Heart left ventricle (tissue), 16 donors: ENCODE measurements at regions not wholly inside any gene's neighbourhood (a gene's known extent, or its start where the extent isn't known, plus 50 kb on each side); places are given as distances from the start of the nearest gene placed in this dataset.

ENCODE experiments used
- ATAC-seq, 4 donors: fragments of 200-7000 bp; cut with Tn5 transposase; one replicate each; pipeline ENCODE4 v1.9.1; 2020 to 2022; ENCODE audit warnings: moderate library complexity in 4 of 4, mild to moderate bottlenecking in 3 of 4, moderate number of reproducible peaks in 1 of 4
- DNase-seq, 5 donors: peaks; one replicate each; pipeline ENCODE4 v3.0.0-alpha.2; 2020
- H3K27ac ChIP-seq, 12 donors: fragments of 200-600 bp; sonication (generic) in 4 of 12; one replicate each; pipeline versions ENCODE4 v1.5.0 to v1.8.0; 2016 to 2022; ENCODE audit warnings: mild to moderate bottlenecking in 2 of 12
- H3K27me3 ChIP-seq, 9 donors: fragments of 200-600 bp; sonication (generic) in 2 of 9; one replicate each; pipeline versions ENCODE4 v1.5.1 to v1.8.0; 2016 to 2022; ENCODE audit warnings: mild to moderate bottlenecking in 3 of 9
- H3K36me3 ChIP-seq, 9 donors: fragments of 200-600 bp; sonication (generic) in 2 of 9; one replicate each; pipeline versions ENCODE4 v1.5.0 to v1.8.0; 2018 to 2022; ENCODE audit warnings: mild to moderate bottlenecking in 2 of 9
- H3K4me1 ChIP-seq, 12 donors: fragments of 200-600 bp; sonication (generic) in 4 of 12; one replicate each; pipeline versions ENCODE4 v1.5.0 to v1.8.0; 2016 to 2022; ENCODE audit warnings: mild to moderate bottlenecking in 3 of 12
- H3K4me3 ChIP-seq, 12 donors: fragments of 200-600 bp; sonication (generic) in 4 of 12; one replicate each; pipeline versions ENCODE4 v1.5.0 to v1.8.0; 2017 to 2022; ENCODE audit warnings: mild to moderate bottlenecking in 9 of 12, moderate library complexity in 4 of 12
- H3K9me3 ChIP-seq, 12 donors: fragments of 200-600 bp; sonication (generic) in 4 of 12; one replicate each; pipeline versions ENCODE4 v1.5.0 to v1.8.0; 2016 to 2022; ENCODE audit warnings: mild to moderate bottlenecking in 1 of 12
- POLR2A ChIP-seq, 2 donors: fragments of 450-650 bp; IDR thresholded peaks; one replicate each; pipeline ENCODE4 v1.6.1; 2017; ENCODE audit warnings: antibody characterized with exemption in 2 of 2, mild to moderate bottlenecking in 2 of 2, moderate library complexity in 2 of 2
- WGBS, 4 donors: extraction: QIAGEN DNeasy Blood & Tissue Kit in 2 of 4; methylation state at CpG; one replicate each; pipeline versions ENCODE4 v1.1.5 to v1.1.7; 2013 to 2018; 5-methylcytosine and 5-hydroxymethylcytosine counted together
- intact Hi-C, 10 donors: fragments of 100-400 bp; cut with DNase I; formaldehyde crosslinking; loops; one replicate each; pipeline versions ENCODE4 v1.11.1 to v1.14.2; 2022
- TF ChIP-seq, protein P1 (sequence below), 12 donors: fragments of 200-600 bp; sonication (generic) in 4 of 12; IDR thresholded peaks; one replicate each; pipeline versions ENCODE4 v1.5.0 to v1.8.0; 2018 to 2022; ENCODE audit warnings: antibody characterized with exemption in 12 of 12, mild to moderate bottlenecking in 5 of 12
- donor health status: ischemic (EF 13 %, LVEDD 7.1; RV severe dilation, severe dysfunction).
- donor health status: healthy with polysubstance abuse.
- donor health status: DM: no; HTN: yes; CAD: no.
- donor health status: DM: no; HTN: no; CAD: no.
- donor health status: ischemic (EF 25% LVEDD 6.9; RV normal size, moderate dysfunction).
- donor health status: ischemic (EF 25% LVEDD 5.7; RV mildly dilated, moderate dysfunction).
- donor health status: healthy.
- donor health status: DM: yes; HTN: yes; CAD: no.
- donor health status: ischemic (EF 35%, LVEDD 5.7; RV mildly dilated, moderate dysfunction).
- donor health status: nonischemic (EF 11% LVEDD 7.7; RV severe dilation, severe dysfunction).
- donor health status: DM: yes; HTN: yes; CAD: no.
- donor health status: PGD.
- donor health status: ischemic (EF 29% LVEDD 5.4; RV normal size, mild dysfunction).
- donor health status: nonischemic (EF 23%, LVEDD 6.1; RV moderate dilation, normal function).

DNA sequence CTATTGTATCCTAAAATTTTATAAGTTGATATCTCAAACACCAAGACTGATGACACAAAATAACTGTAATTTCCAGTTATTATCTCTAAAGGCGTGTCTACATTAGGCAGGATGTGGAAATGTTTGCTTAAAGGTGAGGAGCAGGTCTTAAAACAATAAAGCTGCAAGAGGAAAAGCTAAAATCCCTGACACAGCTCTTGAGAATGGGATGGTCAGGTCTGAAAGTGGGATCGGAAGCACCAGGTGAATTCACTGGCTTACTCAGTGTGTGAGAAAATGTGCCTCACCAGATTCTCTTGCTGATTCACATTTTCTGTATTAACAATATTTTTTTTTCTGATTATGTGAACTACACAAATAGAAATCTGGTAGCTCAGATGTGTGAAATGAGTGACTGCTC, 421.9 kb upstream of the ADAMTS5 start:
- Histone ChIP-seq H3K36me3 (no peaks in the 10 kb centered on the region), H3K9me3 (peaks cover 0 to 20% (median 0%) of the 10 kb centered on the region in 12 donors), H3K4me1 (peaks cover 0 to 4% (median 0%) of the 10 kb centered on the region in 12 donors), H3K27ac (peak overlapping the region in 3 of 12 donors; percentile 7 to 39 (median 23)), H3K4me3 (no peak overlapping the region), H3K27me3 (no peaks in the 10 kb centered on the region)
- DNase-seq (no peak), ATAC-seq (peak in 3 of 4 donors; percentile 26 to 76 (median 33))
- no peak for TF ChIP-seq POLR2A (IDR thresholded peaks at IDR 0.05)
- TF ChIP-seq, protein P1, sequence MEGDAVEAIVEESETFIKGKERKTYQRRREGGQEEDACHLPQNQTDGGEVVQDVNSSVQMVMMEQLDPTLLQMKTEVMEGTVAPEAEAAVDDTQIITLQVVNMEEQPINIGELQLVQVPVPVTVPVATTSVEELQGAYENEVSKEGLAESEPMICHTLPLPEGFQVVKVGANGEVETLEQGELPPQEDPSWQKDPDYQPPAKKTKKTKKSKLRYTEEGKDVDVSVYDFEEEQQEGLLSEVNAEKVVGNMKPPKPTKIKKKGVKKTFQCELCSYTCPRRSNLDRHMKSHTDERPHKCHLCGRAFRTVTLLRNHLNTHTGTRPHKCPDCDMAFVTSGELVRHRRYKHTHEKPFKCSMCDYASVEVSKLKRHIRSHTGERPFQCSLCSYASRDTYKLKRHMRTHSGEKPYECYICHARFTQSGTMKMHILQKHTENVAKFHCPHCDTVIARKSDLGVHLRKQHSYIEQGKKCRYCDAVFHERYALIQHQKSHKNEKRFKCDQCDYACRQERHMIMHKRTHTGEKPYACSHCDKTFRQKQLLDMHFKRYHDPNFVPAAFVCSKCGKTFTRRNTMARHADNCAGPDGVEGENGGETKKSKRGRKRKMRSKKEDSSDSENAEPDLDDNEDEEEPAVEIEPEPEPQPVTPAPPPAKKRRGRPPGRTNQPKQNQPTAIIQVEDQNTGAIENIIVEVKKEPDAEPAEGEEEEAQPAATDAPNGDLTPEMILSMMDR (IDR thresholded peaks at IDR 0.05) = no peak
- WGBS, 4 donors = 67 to 77% (median 67%) methylated on average over 2 of the region's 2 CpGs
- intact Hi-C loops = no loop called here

DNA sequence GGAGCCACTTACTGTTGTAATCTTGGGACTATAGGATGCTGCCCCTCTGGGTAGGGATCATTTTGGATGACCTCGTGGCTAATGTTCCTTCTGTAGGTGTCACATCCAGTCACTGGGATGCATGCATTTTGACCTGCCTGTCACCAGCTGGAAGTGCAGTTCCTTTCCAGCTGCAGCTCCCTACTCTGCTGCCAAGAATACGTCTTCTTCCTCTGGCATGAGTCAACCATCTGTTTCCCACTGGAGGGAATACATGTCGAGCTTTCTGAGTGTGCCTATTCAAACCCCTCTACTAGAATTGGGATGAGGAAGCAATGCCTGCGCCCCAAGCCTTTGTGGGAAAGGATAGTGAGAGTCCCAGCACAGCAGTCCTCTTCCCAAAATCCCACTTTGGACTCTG, 415.5 kb upstream of the ADAMTS5 start:
- Histone ChIP-seq H3K27ac (no peak overlapping the region), H3K9me3 (peaks cover 0 to 19% (median 0%) of the 10 kb centered on the region in 12 donors), H3K4me3 (no peak overlapping the region), H3K4me1 (peaks cover 0 to 19% (median 0%) of the 10 kb centered on the region in 12 donors), H3K36me3 (no peaks in the 10 kb centered on the region), H3K27me3 (no peaks in the 10 kb centered on the region)
- intact Hi-C loops = no loop called here
- WGBS, 4 donors = 45 to 58% (median 51%) methylated on average over 4 of the region's 4 CpGs
- TF ChIP-seq POLR2A (IDR thresholded peaks at IDR 0.05) = no peak
- TF ChIP-seq, protein P1 (IDR thresholded peaks at IDR 0.05) = no peak
- ATAC-seq (peak in 2 of 4 donors; percentile 42 to 63), DNase-seq (no peak)

DNA sequence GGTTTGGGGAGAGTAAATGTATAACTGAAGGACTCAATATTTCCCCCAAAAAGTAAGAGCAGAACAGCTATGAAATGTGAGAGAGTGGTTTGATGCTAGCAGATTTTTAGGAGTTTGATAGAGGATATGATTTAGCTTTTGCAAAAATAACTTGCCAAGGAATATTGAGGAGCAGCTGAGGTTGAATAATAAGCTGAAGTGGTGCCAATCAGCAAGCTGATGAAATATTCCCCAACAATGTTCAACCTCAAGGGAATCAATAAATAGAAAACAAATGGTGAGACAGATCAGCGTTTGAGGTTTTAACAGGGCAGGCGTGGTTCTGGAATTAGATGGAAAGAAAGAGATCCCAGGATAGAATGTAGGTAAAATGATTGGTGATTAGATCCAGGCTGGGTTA, 413.4 kb upstream of the ADAMTS5 start:
- Histone ChIP-seq H3K27me3 (no peaks in the 10 kb centered on the region), H3K9me3 (peaks cover 0 to 11% (median 0%) of the 10 kb centered on the region in 12 donors), H3K36me3 (no peaks in the 10 kb centered on the region), H3K27ac (peak overlapping the region in 1 of 12 donors; percentile 3), H3K4me3 (no peak overlapping the region), H3K4me1 (peaks cover 0 to 19% (median 0%) of the 10 kb centered on the region in 12 donors)
- ATAC-seq (no peak), DNase-seq (no peak)
- TF ChIP-seq, protein P1 (IDR thresholded peaks at IDR 0.05) = no peak
- no peak for TF ChIP-seq POLR2A (IDR thresholded peaks at IDR 0.05)
- WGBS, 4 donors = 53 to 73% (median 59%) methylated on average over 2 of the region's 2 CpGs
- intact Hi-C loops = no loop called here

DNA sequence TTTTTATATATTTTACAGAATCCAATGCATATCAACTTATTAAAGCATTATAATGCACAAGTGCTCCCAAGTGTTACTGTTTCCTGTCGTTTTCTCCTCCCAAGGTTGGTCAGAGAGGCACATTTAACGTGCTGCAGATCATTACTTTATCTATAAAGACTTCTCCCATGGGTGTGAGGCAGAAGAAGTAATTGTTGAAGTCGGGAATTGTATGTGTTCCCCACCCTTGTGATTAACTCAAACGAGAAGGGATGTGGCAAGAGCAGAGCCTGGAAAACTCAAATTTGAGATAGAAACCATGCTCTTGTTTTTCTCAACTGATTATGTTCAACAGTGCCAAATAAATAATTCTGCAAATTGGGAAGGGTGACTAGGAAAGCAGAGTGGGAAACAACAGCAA, 412.5 kb upstream of the ADAMTS5 start:
- peaks cover 0 to 19% (median 0%) of the 10 kb centered on the region in 12 donors for H3K4me1 ChIP-seq
- peaks cover 0 to 3% (median 0%) of the 10 kb centered on the region in 12 donors for H3K9me3 ChIP-seq
- H3K36me3 ChIP-seq = no peaks in the 10 kb centered on the region
- peak in 2 of 4 donors; percentile 38 to 39 for ATAC-seq
- H3K27ac ChIP-seq = peak overlapping the region in 1 of 12 donors; percentile 3
- WGBS, 4 donors = 31 to 48% (median 42%) methylated on average over 4 of the region's 4 CpGs
- DNase-seq = no peak
- TF ChIP-seq, protein P1 (IDR thresholded peaks at IDR 0.05) = no peak
- TF ChIP-seq POLR2A (IDR thresholded peaks at IDR 0.05) = no peak
- H3K4me3 ChIP-seq = no peak overlapping the region
- H3K27me3 ChIP-seq = no peaks in the 10 kb centered on the region
- intact Hi-C loops = loop anchor here in 2 of 10 donors (10.0 kb wide), 2 partner anchors 45 to 95 kb away; no protein-coding TSS in a partner anchor
